HG03432 (cell line): ENCODE measurements at regions not wholly inside any gene's neighbourhood (a gene's known extent, or its start where the extent isn't known, plus 50 kb on each side); places are given as distances from the start of the nearest gene placed in this dataset.
"Not testable (repeated sequence)": the region's sequence is repeated elsewhere in the genome, so short reads cannot be mapped to it uniquely, and the experiment has no call there.

ENCODE experiments used
- ATAC-seq: cut with Tn5 transposase; IDR thresholded peaks from one replicate; pipeline ENCODE4 v1.9.1; 2021; ENCODE audit warnings: mild to moderate bottlenecking, moderate library complexity; ENCODE audit not compliant: unreplicated experiment

- no peak for ATAC-seq
These were observed 55.4 kb upstream of the KLF14 start for GRCh38 chr7:130789436-130789835.

- no peak for ATAC-seq
These were observed 57.7 kb upstream of the KLF14 start for GRCh38 chr7:130791746-130792145.

GRCh38 chr7:130793855-130794618, 60.0 kb upstream of the KLF14 start:
- ATAC-seq, result no peak

- ATAC-seq, result no peak
These were observed 60.6 kb upstream of the KLF14 start for GRCh38 chr7:130794619-130794922.

- ATAC-seq, result not testable (repeated sequence)
These were observed 62.4 kb upstream of the KLF14 start for GRCh38 chr7:130796425-130796824.

- ATAC-seq, result no peak
These were observed 69.1 kb upstream of the KLF14 start for GRCh38 chr7:130803127-130803526.

GRCh38 chr7:130804220-130804619, 70.2 kb upstream of the KLF14 start:
- no peak for ATAC-seq

GRCh38 chr7:130812819-130813218, 78.8 kb upstream of the KLF14 start:
- not testable (repeated sequence) for ATAC-seq

- no peak for ATAC-seq
These were observed 80.8 kb upstream of the KLF14 start for GRCh38 chr7:130814778-130815335.

GRCh38 chr7:130818056-130818455, 84.0 kb upstream of the KLF14 start:
- ATAC-seq, result no peak

- ATAC-seq, result no peak
These were observed 87.9 kb upstream of the KLF14 start for GRCh38 chr7:130821864-130822263.

- no peak for ATAC-seq
These were observed 88.6 kb upstream of the KLF14 start for GRCh38 chr7:130822642-130823041.

GRCh38 chr7:130823060-130823459, 89.1 kb upstream of the KLF14 start:
- ATAC-seq, result no peak

GRCh38 chr7:130825819-130826218, 91.8 kb upstream of the KLF14 start:
- ATAC-seq, result no peak

GRCh38 chr7:130829415-130829814, 95.4 kb upstream of the KLF14 start:
- no peak for ATAC-seq

GRCh38 chr7:130831322-130831721, 97.3 kb upstream of the KLF14 start:
- ATAC-seq, result no peak

- ATAC-seq, result no peak
These were observed 97.9 kb upstream of the KLF14 start for GRCh38 chr7:130831817-130832481.

GRCh38 chr7:130838738-130839137, 104.7 kb upstream of the KLF14 start:
- ATAC-seq, result no peak

- no peak for ATAC-seq
These were observed 106.6 kb upstream of the KLF14 start for GRCh38 chr7:130840599-130840998.

- no peak for ATAC-seq
These were observed 107.4 kb upstream of the KLF14 start for GRCh38 chr7:130841416-130841815.

GRCh38 chr7:130843703-130844102, 109.7 kb upstream of the KLF14 start:
- ATAC-seq, result no peak

- no peak for ATAC-seq
These were observed 111.0 kb upstream of the KLF14 start for GRCh38 chr7:130844811-130845580.
